22Rv1 (cell line): ENCODE measurements at regions not wholly inside any gene's neighbourhood (a gene's known extent, or its start where the extent isn't known, plus 50 kb on each side); places are given as distances from the start of the nearest gene placed in this dataset.

Source experiments
- H3K27ac ChIP-seq: fragments of 450-650 bp; 2 replicates; pipeline ENCODE4 v1.5.1; 2017
- ZFX ChIP-seq: fragments of 450-650 bp; IDR thresholded peaks from 2 replicates; pipeline ENCODE4 v1.6.1; 2017; ENCODE audit warnings: antibody characterized with exemption, borderline replicate concordance
- TF ChIP-seq, protein P1 (sequence below): fragments of 450-650 bp; IDR thresholded peaks from 2 replicates; pipeline ENCODE4 v1.5.1; 2017; ENCODE audit warnings: mild to moderate bottlenecking

DNA sequence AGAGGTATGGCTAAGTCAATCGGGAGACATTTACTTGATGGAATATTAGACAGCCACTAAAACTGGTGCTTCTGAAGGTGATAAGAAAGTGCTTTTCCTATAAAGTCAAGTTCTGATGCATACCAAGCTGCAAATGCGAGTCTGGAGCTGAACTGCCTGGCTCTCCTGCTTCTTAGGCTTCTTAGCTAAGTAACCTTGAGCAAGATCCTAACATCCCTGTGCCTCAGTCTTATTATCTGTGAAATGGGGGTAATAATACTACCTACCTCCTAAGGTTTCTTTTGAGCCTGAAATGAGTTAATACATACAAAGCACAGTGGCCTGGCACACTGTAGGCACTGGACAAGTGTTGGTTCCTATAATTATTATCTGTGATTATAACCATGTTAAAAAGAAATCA, 64.5 kb downstream of the ZIC5 start:
- H3K27ac ChIP-seq, result no peak overlapping the region

GRCh38 chr13:99905814-99906213, 65.8 kb downstream of the ZIC5 start:
- TF ChIP-seq ZFX, result no peak
- TF ChIP-seq, protein P1, sequence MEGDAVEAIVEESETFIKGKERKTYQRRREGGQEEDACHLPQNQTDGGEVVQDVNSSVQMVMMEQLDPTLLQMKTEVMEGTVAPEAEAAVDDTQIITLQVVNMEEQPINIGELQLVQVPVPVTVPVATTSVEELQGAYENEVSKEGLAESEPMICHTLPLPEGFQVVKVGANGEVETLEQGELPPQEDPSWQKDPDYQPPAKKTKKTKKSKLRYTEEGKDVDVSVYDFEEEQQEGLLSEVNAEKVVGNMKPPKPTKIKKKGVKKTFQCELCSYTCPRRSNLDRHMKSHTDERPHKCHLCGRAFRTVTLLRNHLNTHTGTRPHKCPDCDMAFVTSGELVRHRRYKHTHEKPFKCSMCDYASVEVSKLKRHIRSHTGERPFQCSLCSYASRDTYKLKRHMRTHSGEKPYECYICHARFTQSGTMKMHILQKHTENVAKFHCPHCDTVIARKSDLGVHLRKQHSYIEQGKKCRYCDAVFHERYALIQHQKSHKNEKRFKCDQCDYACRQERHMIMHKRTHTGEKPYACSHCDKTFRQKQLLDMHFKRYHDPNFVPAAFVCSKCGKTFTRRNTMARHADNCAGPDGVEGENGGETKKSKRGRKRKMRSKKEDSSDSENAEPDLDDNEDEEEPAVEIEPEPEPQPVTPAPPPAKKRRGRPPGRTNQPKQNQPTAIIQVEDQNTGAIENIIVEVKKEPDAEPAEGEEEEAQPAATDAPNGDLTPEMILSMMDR, result no peak
- H3K27ac ChIP-seq, result no peak overlapping the region

More for the DNA sequence above, 64.5 kb downstream of the ZIC5 start:
- no peak for TF ChIP-seq ZFX
- TF ChIP-seq, protein P1, result no peak

DNA sequence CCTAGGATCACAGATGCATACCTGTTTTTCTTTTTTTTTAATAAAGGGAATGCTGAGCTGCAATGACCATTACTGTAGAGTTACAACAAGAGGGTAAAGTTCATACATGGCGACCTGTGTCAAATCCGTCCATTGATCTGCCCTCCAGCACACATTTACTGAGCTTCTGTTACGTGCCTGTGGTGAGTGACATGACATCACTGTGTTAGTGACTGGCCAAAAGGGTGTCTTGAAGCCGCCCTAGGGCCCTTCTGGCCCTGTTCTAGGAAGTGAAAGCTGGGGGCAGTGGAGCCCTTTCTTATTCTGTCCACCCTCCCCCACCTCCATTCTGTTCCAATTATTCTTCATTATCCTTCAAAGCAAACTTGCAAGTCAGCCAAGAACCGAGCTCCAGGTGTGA, 66.3 kb downstream of the ZIC5 start:
- H3K27ac ChIP-seq, result no peak overlapping the region

DNA sequence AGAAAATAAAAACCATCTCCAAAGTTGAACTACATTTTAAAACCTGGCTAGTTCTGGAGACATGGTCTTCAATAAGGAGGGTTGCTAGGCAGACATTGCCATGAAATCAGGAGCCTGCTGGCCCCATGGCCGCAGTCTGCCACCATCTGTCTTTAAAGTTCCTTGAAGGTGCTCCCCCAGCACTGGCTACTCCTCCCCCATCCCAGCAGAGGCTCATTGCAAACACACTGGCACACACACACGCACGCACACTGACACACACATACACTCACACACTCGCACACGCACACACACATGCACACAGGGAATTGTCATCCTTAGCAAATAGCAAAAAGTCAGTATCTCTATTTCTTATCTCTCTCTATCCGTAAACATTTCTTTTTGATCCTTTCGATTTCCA, 68.4 kb downstream of the ZIC5 start:
- H3K27ac ChIP-seq, result no peak overlapping the region
- TF ChIP-seq, protein P1, result no peak
- TF ChIP-seq ZFX, result no peak

More for the DNA sequence above, 66.3 kb downstream of the ZIC5 start:
- TF ChIP-seq, protein P1, result no peak
- TF ChIP-seq ZFX, result no peak

- H3K27ac ChIP-seq, result no peak overlapping the region
- TF ChIP-seq, protein P1, result no peak
- TF ChIP-seq ZFX, result no peak
Measured at GRCh38 chr13:99902657-99903056, 68.9 kb downstream of the ZIC5 start.

DNA sequence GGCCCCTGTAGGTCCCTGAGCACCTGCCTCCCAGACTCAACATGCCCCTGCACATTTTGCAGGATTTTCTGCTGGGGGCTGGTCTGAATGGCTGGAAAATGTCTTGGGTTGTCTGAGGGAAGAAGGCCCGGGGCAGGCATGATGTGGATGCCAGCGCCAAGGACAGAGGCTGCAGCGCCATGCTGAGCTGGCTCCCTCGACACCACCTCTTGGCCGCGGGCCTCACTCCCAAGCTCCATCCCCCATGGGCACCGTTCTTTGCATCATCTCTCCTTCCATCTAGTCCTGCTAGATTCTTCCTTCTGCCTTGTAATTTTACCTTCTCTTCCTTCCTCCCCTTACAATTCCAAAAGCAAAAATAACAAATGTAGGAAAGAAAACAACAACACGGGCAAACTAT, 70.6 kb downstream of the ZIC5 start:
- no peak overlapping the region for H3K27ac ChIP-seq
- TF ChIP-seq ZFX, result no peak
- TF ChIP-seq, protein P1, result no peak

DNA sequence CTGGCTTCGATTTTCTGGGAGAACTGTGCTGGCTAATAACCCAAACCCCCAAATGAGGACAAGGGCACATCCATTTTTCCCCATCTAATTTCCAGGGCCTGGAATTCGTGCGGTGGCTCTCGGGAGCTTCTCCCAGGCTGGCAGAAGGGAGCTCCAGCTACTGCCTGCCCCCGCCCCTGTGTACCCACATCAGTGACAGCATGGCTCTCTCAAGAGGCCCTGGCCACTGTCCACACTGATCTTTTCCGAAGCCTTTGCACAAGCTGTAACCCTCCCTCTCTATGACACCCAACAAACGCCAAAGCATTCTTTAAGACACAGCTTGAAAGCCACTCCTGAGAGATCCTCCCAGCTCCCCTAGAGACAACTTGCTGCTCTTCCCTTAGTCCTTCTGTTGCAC, 73.1 kb downstream of the ZIC5 start:
- TF ChIP-seq, protein P1, result no peak
- no peak for TF ChIP-seq ZFX

More for the DNA sequence above, 73.1 kb downstream of the ZIC5 start:
- H3K27ac ChIP-seq, result no peak overlapping the region
